HCT116 (cell line): ENCODE measurements at regions not wholly inside any gene's neighbourhood (a gene's known extent, or its start where the extent isn't known, plus 50 kb on each side); places are given as distances from the start of the nearest gene placed in this dataset.

Experiments
- ATAC-seq: fragments of 200-7000 bp; cut with Tn5 transposase; 2 replicates; pipeline ENCODE4 v1.9.1; 2020; ENCODE audit warnings: mild to moderate bottlenecking, moderate library complexity
- BruUV-seq: library from RNA; stranded (reverse); fragments of 400-500 nt; replicated peaks from 2 replicates; lab custom pipeline; 2021; lab: Mats Ljungman, UMichigan
- CTCF ChIA-PET: fragments of 300-600 bp; sonication (Branson Sonifier 250); formaldehyde crosslinking; loops from one replicate; lab custom pipeline; 2021; ENCODE audit warnings: antibody characterized with exemption; lab: Charles Lee
- POLR2A ChIA-PET: fragments of 300-600, 350-600 bp; sonication (Branson Sonifier 250); formaldehyde crosslinking; loops from one replicate; lab custom pipeline; 2021; ENCODE audit warnings: antibody characterized with exemption; lab: Charles Lee
- RAD21 ChIA-PET, 2 experiments: fragments of 300-600 bp; sonication (Branson Sonifier 250); formaldehyde crosslinking; loops; one replicate each; lab custom pipeline; 2023; ENCODE audit warnings: low total read pairs in 2 of 2; ENCODE audit not compliant: uncharacterized antibody in 2 of 2, unreplicated experiment in 2 of 2, low non-redundant PET in 1 of 2; lab: Charles Lee
- DNase-seq: peaks from one replicate; pipeline ENCODE4 v3.0.0-alpha.2; 2010; ENCODE audit warnings: low read depth, low spot score
- H2AFZ ChIP-seq: fragments of 200-600 bp; shearing (Covaris generic), sonication (generic); 2 replicates; pipeline ENCODE4 v1.6.1; 2017; ENCODE audit warnings: low read depth, mixed run types, mixed read lengths, antibody characterized with exemption, low read length; ENCODE audit not compliant: poor library complexity, severe bottlenecking
- H3K27ac ChIP-seq: 2 replicates; pipeline ENCODE4 v1.5.1; 2012; ENCODE audit warnings: low read depth, low read length
- H3K27me3 ChIP-seq: fragments of 200-600 bp; sonication (generic); 2 replicates; pipeline ENCODE4 v1.6.1; 2016; ENCODE audit warnings: mixed run types, low read length, mixed read lengths; ENCODE audit not compliant: insufficient read depth
- H3K36me3 ChIP-seq, 2 experiments: fragments of 200-500 bp in 1 of 2; fragments of 200-600 bp in 1 of 2; sonication (Bioruptor generic) in 1 of 2; sonication (generic) in 1 of 2; 2 replicates each; pipeline versions ENCODE4 v1.5.1 to v1.6.1; 2014 to 2016; ENCODE audit warnings: low read length in 2 of 2, inconsistent platforms in 1 of 2, mixed read lengths in 1 of 2, mixed run types in 1 of 2; ENCODE audit not compliant: insufficient read depth in 2 of 2, control insufficient read depth in 1 of 2
- H3K4me1 ChIP-seq, 2 experiments: fragments of 200-600 bp in 1 of 2; sonication (generic) in 1 of 2; 2 replicates each; pipeline versions ENCODE4 v1.5.1 to v1.6.1; 2012 to 2017; ENCODE audit warnings: low read length in 2 of 2, inconsistent platforms in 1 of 2, mild to moderate bottlenecking in 1 of 2, mixed read lengths in 1 of 2, mixed run types in 1 of 2, moderate library complexity in 1 of 2; ENCODE audit not compliant: insufficient read depth in 2 of 2, control insufficient read depth in 1 of 2
- H3K4me2 ChIP-seq: fragments of 200-600 bp; sonication (generic); 2 replicates; pipeline ENCODE4 v1.6.1; 2017; ENCODE audit warnings: mixed run types, low read length, mixed read lengths
- H3K4me3 ChIP-seq, 2 experiments: fragments of 200-600 bp in 1 of 2; sonication (generic) in 1 of 2; replicated peaks in 1 of 2; 2 replicates each; pipeline ENCODE4 v1.5.1; 2011 to 2016; ENCODE audit warnings: low read length in 2 of 2, control low read depth in 1 of 2, low read depth in 1 of 2, mild to moderate bottlenecking in 1 of 2, mixed read lengths in 1 of 2, mixed run types in 1 of 2
- H3K79me2 ChIP-seq: fragments of 200-600 bp; sonication (generic); 2 replicates; pipeline ENCODE4 v1.6.1; 2017; ENCODE audit warnings: mild to moderate bottlenecking, mixed run types, low read length, moderate library complexity, mixed read lengths; ENCODE audit not compliant: insufficient read depth
- H3K9ac ChIP-seq: fragments of 200-600 bp; sonication (generic); 2 replicates; pipeline ENCODE4 v1.6.1; 2016; ENCODE audit warnings: low read length, mixed read lengths
- H3K9me2 ChIP-seq: fragments of 200-600 bp; sonication (generic), shearing (Covaris generic); 2 replicates; pipeline ENCODE4 v1.6.1; 2017; ENCODE audit warnings: mixed run types, mild to moderate bottlenecking, moderate library complexity; ENCODE audit not compliant: insufficient read depth
- H3K9me3 ChIP-seq, 2 experiments: fragments of 200-500 bp in 1 of 2; fragments of 200-600 bp in 1 of 2; sonication (Bioruptor generic) in 1 of 2; sonication (generic) in 1 of 2; 2 replicates each; pipeline ENCODE4 v1.6.1; 2014 to 2017; ENCODE audit warnings: low read length in 2 of 2, mixed read lengths in 2 of 2, inconsistent platforms in 1 of 2, low read depth in 1 of 2, mild to moderate bottlenecking in 1 of 2, mixed run types in 1 of 2, moderate library complexity in 1 of 2; ENCODE audit not compliant: control insufficient read depth in 1 of 2, insufficient read depth in 1 of 2
- H4K20me1 ChIP-seq: fragments of 200-600 bp; sonication (generic), shearing (Covaris generic); 2 replicates; pipeline ENCODE4 v1.6.1; 2017; ENCODE audit warnings: mixed run types, mild to moderate bottlenecking, moderate library complexity; ENCODE audit not compliant: insufficient read depth
- CBX3 ChIP-seq: IDR thresholded peaks from 2 replicates; pipeline ENCODE4 v1.6.1; 2012; ENCODE audit warnings: low read depth
- CEBPB ChIP-seq: IDR thresholded peaks from 2 replicates; pipeline ENCODE4 v1.6.1; 2012; ENCODE audit warnings: low read depth
- EGR1 ChIP-seq: IDR thresholded peaks from 2 replicates; pipeline ENCODE4 v1.6.1; 2012; ENCODE audit warnings: low read depth
- ELF1 ChIP-seq: IDR thresholded peaks from 2 replicates; pipeline ENCODE4 v1.6.1; 2012; ENCODE audit warnings: low read depth, borderline replicate concordance
- EZH2phosphoT487 ChIP-seq: fragments of 200-600 bp; IDR thresholded peaks from 2 replicates; pipeline ENCODE4 v1.6.1; 2018; ENCODE audit warnings: antibody characterized with exemption, borderline replicate concordance
- FOSL1 ChIP-seq: IDR thresholded peaks from 2 replicates; pipeline ENCODE4 v1.6.1; 2012; ENCODE audit warnings: low read depth
- JUND ChIP-seq: IDR thresholded peaks from 2 replicates; pipeline ENCODE4 v1.6.1; 2012
- POLR2A ChIP-seq: IDR thresholded peaks from 2 replicates; pipeline ENCODE4 v1.7.0; 2011; ENCODE audit warnings: borderline replicate concordance; ENCODE audit not compliant: insufficient read depth, insufficient read length; ENCODE audit errors: extremely low read depth
- RAD21 ChIP-seq: IDR thresholded peaks from 2 replicates; pipeline ENCODE4 v1.6.1; 2012; ENCODE audit warnings: low read depth, mild to moderate bottlenecking
- SIN3A ChIP-seq: IDR thresholded peaks from 2 replicates; pipeline ENCODE4 v1.6.1; 2012; ENCODE audit warnings: low read depth
- SRF ChIP-seq: IDR thresholded peaks from 2 replicates; pipeline ENCODE4 v1.6.1; 2012; ENCODE audit warnings: low read depth
- TCF7L2 ChIP-seq: IDR thresholded peaks from 2 replicates; pipeline ENCODE4 v1.7.0; 2011; ENCODE audit warnings: borderline replicate concordance, inconsistent platforms; ENCODE audit not compliant: insufficient read depth, insufficient read length; ENCODE audit errors: extremely low read depth
- ZFX ChIP-seq: fragments of 450-650 bp; IDR thresholded peaks from 2 replicates; pipeline ENCODE4 v1.6.1; 2017
- ZNF274 ChIP-seq: fragments of 200-500 bp; sonication (Bioruptor generic); IDR thresholded peaks from 2 replicates; pipeline ENCODE4 v1.6.1; 2014; ENCODE audit warnings: mild to moderate bottlenecking, low read depth, low read length, inconsistent platforms
- intact Hi-C: fragments of 100-400 bp; cut with micrococcal nuclease; formaldehyde crosslinking; loops from 2 replicates; pipeline ENCODE4 v1.10.0; 2022
- TF ChIP-seq, protein P1 (sequence below): IDR thresholded peaks from 2 replicates; pipeline ENCODE4 v1.6.1; 2012; ENCODE audit warnings: low read depth
- TF ChIP-seq, protein P2 (sequence below): IDR thresholded peaks from 2 replicates; pipeline ENCODE4 v1.6.1; 2012

- CTCF ChIA-PET: interaction anchor here (0.6 kb wide), 1 partner anchor 75 kb away, joined by 3 read pairs; no protein-coding TSS in a partner anchor
- H4K20me1 ChIP-seq: no peaks in the 10 kb centered on the region
- POLR2A ChIA-PET: no interaction called here
- no peak overlapping the region for H3K27ac ChIP-seq
- H3K36me3 ChIP-seq: no peaks in the 10 kb centered on the region
- RAD21 ChIA-PET: no interaction called here
- no peaks in the 10 kb centered on the region for H3K27me3 ChIP-seq
- H3K4me3 ChIP-seq: no peak overlapping the region
- DNase-seq (no peak), ATAC-seq (no peak)
- peak overlapping the region; percentile 56 for H2AFZ ChIP-seq
- no peaks in the 10 kb centered on the region for H3K79me2 ChIP-seq
- intact Hi-C loops: no loop called here
- no TSS peak for BruUV-seq
- no peaks in the 10 kb centered on the region for H3K9me2 ChIP-seq
- H3K9me3 ChIP-seq: peaks cover 0 to 4% of the 10 kb centered on the region in 2 experiments; a peak in 2 of 4 replicates
- TF ChIP-seq SRF: no peak
- no peak for TF ChIP-seq CEBPB
- TF ChIP-seq, protein P1, sequence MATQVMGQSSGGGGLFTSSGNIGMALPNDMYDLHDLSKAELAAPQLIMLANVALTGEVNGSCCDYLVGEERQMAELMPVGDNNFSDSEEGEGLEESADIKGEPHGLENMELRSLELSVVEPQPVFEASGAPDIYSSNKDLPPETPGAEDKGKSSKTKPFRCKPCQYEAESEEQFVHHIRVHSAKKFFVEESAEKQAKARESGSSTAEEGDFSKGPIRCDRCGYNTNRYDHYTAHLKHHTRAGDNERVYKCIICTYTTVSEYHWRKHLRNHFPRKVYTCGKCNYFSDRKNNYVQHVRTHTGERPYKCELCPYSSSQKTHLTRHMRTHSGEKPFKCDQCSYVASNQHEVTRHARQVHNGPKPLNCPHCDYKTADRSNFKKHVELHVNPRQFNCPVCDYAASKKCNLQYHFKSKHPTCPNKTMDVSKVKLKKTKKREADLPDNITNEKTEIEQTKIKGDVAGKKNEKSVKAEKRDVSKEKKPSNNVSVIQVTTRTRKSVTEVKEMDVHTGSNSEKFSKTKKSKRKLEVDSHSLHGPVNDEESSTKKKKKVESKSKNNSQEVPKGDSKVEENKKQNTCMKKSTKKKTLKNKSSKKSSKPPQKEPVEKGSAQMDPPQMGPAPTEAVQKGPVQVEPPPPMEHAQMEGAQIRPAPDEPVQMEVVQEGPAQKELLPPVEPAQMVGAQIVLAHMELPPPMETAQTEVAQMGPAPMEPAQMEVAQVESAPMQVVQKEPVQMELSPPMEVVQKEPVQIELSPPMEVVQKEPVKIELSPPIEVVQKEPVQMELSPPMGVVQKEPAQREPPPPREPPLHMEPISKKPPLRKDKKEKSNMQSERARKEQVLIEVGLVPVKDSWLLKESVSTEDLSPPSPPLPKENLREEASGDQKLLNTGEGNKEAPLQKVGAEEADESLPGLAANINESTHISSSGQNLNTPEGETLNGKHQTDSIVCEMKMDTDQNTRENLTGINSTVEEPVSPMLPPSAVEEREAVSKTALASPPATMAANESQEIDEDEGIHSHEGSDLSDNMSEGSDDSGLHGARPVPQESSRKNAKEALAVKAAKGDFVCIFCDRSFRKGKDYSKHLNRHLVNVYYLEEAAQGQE: no peak
- TF ChIP-seq FOSL1: no peak
- TF ChIP-seq, all 23 proteins: peak for 0
- Histone ChIP-seq H3K4me2 (0 out of 2 replicates have a peak overlapping the region, but pooled peaks have one; percentile 13), H3K9ac (no peak overlapping the region), H3K4me1 (peaks cover 4 to 12% of the 10 kb centered on the region in 2 experiments; a peak in 2 of 4 replicates)
These were observed 52.8 kb upstream of the TGIF1 start for GRCh38 chr18:3397031-3397750.

DNA sequence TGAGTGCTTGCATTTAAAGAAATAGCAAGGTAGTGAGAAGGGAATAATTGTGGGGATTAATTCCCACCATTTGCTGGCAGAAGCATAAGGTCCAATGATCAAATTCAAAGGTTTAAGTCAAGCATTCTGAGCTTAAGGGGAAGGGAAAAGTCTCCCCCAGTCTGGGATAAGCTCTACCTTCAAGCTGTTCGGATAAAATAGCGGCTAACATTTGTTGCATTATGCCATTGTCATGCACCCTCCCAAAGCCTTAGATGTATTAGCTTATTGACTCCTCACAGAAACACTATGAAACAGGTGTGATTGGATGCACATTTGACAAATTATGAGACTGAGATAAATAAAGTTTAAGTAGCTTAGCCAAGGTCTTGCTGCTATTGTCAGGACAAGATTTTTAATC is 52.2 kb upstream of the TGIF1 start:
- peaks cover 0 to 4% of the 10 kb centered on the region in 2 experiments; a peak in 2 of 4 replicates for H3K9me3 ChIP-seq
- no peak overlapping the region for H2AFZ ChIP-seq
- BruUV-seq: no TSS peak
- H3K27me3 ChIP-seq: no peaks in the 10 kb centered on the region
- H3K4me2 ChIP-seq: no peak overlapping the region
- H3K27ac ChIP-seq: no peak overlapping the region
- ATAC-seq (no peak), DNase-seq (no peak)
- no peaks in the 10 kb centered on the region for H4K20me1 ChIP-seq
- peaks cover 4 to 12% of the 10 kb centered on the region in 2 experiments; a peak in 2 of 4 replicates for H3K4me1 ChIP-seq
- no peaks in the 10 kb centered on the region for H3K9me2 ChIP-seq
- no peak overlapping the region for H3K4me3 ChIP-seq
- H3K36me3 ChIP-seq: no peaks in the 10 kb centered on the region
- ChIA-PET POLR2A (no interaction called here), CTCF (no interaction called here), RAD21 (no interaction called here)
- no peak overlapping the region for H3K9ac ChIP-seq
- intact Hi-C loops: no loop called here
- H3K79me2 ChIP-seq: no peaks in the 10 kb centered on the region
- TF ChIP-seq ZFX: no peak
- TF ChIP-seq ZNF274: no peak
- no peak for TF ChIP-seq CBX3
- no peak for TF ChIP-seq SIN3A
- TF ChIP-seq ELF1: no peak
- no peak for TF ChIP-seq POLR2A
- TF ChIP-seq EGR1: no peak
- no peak for TF ChIP-seq JUND
- TF ChIP-seq, protein P2, sequence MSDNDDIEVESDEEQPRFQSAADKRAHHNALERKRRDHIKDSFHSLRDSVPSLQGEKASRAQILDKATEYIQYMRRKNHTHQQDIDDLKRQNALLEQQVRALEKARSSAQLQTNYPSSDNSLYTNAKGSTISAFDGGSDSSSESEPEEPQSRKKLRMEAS: no peak
- TF ChIP-seq EZH2phosphoT487: no peak
- TF ChIP-seq TCF7L2: no peak
- no peak for TF ChIP-seq RAD21
